GM19324 (cell line): ENCODE measurements at regions not wholly inside any gene's neighbourhood (a gene's known extent, or its start where the extent isn't known, plus 50 kb on each side); places are given as distances from the start of the nearest gene placed in this dataset.

ENCODE experiments used
- ATAC-seq: cut with Tn5 transposase; IDR thresholded peaks from one replicate; pipeline ENCODE4 v1.9.1; 2021; ENCODE audit warnings: mild to moderate bottlenecking, moderate library complexity; ENCODE audit not compliant: unreplicated experiment, low FRiP score

DNA sequence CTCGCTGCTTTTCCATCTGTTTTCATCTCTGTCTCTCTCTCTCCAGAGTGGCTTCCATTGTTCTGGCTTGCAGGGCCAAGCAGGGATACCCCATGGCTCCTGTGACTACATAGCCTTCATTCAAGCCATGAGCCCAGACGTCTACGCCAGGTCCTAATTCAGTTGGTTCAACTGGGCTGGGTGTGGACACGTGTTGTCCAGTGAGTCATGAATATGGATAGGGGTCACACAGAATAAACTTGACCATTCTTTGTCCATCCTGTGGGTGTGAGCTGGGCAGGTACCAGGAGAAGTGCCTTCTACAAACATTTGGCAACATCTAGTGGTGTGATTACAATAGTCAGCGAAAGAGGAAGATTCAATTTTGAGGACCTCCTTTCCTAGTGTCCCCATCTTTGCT is 96.9 kb upstream of the ARMC2 start:
- no peak for ATAC-seq

DNA sequence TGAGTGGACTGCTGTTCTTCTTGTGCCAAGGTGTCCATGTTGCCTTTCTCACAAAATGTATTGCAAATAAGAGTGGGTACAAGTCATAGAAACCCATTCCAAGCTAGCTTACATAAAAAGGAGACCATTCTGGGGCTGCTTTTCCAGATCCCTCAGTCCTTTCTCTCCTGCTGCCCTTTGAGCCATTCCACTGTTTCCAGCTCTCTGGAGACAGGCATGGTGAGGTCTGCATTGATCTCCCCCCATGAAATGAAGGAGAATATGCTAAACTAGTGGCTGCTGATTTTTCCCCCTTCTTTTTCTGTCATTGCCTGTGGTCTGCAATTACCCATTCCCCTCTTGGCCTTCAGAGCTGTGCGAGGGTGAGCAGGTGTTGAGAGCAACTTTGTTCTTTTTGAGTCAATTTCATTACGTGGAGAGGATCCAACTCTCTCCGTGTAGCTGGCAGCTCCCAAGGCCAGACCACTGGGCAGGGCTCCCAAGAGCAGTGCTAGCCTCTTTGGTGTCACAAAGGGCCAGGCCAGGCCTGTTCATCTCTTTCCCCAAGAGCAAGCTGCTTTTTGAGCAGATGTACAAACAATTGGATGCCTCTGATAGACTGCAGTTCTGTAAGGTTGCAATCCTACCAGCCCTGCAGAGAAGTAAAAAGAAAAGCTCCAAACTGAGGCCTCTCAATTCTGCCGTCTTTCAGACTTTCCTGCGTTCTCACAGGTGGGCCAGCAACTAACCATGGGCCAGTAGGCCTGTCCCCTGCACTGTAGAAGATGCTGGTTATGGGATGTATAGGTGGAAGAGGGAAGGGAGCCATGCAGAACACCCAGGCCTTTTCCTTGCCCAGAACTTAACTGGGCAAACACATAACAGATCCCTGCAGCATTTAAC is 96.1 kb upstream of the ARMC2 start:
- ATAC-seq: no peak

DNA sequence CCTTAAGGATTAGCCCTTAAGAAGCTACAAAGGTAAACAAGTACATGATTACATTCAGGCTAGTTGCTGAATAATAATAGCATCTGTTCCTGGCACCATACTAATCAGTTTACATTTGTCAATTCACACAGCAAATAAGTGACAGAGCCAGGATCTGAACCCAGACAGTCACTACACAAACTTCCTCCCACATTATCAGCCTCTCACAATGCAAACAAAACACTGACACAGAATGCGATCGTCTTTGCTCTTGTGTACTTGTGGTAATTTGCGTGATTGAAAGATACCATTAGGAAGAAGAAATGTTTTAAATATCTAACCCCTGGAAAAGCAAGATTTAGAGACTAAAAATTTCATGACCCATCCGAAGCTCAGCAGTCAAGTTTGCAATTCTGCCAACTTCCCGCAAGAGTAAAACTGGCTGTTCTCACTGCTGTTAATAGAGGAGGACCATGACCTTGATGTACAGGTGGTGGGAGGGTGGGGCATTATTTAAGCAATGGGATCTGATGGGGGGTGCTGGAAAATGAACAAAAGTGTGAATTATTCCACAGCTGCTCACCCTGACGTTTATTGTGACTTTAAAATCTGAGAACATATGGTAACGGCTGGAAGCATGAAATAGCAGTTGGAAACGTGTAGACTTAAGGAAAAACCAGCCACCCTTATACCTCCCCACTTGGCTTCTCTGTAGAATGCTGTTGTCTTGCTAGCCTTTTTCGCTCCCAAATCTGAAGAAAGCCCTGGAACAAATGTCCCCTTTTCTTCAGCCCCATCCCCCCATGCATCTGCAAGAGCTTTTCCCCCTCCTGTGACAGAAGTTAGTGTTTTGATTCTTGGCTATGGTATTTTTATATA is 95.3 kb upstream of the ARMC2 start:
- no peak for ATAC-seq

DNA sequence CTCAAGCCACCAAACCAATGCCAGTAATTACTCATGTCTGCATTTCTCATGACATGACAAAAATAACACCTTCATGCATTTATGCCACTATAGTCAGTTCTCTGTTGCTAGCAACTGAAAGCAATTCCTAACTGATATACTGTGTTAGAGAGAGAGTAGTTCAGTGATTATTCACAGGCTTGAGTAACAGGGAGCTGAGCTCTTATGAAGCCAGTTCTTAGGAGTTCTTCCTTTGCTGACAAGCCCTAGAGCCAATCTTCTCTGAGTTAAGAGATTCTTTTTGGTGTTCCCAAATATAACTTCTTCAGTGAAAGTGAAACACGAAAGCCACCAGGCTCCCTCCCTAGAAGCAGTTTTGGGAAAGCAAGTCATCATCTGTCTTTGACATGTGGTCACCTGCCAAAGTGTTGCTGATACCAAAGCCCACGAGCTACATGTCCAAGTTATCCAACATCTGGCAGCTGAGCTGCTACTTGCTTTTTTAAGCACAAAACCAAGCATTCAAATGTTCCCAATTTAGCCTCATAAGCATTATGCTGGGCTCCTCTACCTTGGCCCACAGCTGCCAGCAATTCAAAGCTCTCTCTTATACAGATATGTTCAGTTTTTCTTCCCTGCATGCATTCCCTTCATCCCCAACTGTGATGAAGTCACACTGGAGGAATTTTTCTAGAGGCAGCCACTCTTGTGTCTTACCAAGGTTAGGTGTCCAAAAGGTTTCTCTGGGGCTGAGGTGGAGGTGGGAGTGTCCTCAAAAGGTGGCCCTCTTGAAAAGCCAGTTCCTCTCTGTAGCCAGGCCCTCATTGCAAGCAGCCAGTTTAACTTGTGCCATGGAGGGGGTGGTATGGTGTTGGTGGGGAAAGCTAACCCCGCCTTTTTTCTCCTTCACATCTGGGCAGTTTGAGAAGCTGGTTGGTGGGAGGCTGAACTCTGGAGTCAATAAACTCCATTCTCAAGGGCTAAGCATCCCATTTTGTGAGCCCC is 92.7 kb upstream of the ARMC2 start:
- no peak for ATAC-seq

DNA sequence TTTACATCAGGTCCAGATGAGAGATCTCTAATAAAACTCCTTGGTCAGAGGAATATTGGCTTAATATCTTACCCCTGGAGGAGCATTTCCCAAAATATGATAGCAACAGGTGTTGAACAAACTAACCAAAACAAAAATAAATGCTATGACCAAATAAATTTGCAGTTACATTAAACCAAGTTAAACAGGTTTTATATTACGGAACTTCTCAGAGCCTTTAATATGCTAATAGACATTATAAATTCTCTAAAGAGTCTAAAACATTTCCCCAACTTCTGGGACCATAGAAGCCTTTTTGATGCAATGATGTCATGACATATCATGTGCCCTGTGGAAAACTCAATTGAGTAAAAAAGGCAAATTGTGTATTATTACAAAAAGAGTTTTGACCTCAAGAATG is 90.9 kb upstream of the ARMC2 start:
- ATAC-seq: no peak

DNA sequence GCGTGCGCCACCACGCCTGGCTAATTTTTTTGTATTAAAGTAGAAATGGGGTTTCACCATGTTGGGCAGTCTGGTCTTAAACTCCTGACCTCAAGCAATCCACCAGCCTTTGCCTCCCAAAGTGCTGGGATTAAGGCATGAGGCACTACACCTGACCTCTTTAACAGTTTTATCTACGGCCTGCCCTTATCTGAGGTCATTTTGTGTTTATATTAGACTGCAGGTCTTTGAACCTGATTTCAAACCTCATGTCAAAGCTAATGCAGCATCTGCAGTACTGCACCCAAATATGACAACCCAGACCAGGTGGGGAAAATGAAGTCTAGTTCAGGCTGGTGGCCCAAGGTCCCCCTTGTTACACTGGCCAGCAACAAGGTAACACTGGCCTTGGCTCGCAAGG is 89.3 kb upstream of the ARMC2 start:
- no peak for ATAC-seq

DNA sequence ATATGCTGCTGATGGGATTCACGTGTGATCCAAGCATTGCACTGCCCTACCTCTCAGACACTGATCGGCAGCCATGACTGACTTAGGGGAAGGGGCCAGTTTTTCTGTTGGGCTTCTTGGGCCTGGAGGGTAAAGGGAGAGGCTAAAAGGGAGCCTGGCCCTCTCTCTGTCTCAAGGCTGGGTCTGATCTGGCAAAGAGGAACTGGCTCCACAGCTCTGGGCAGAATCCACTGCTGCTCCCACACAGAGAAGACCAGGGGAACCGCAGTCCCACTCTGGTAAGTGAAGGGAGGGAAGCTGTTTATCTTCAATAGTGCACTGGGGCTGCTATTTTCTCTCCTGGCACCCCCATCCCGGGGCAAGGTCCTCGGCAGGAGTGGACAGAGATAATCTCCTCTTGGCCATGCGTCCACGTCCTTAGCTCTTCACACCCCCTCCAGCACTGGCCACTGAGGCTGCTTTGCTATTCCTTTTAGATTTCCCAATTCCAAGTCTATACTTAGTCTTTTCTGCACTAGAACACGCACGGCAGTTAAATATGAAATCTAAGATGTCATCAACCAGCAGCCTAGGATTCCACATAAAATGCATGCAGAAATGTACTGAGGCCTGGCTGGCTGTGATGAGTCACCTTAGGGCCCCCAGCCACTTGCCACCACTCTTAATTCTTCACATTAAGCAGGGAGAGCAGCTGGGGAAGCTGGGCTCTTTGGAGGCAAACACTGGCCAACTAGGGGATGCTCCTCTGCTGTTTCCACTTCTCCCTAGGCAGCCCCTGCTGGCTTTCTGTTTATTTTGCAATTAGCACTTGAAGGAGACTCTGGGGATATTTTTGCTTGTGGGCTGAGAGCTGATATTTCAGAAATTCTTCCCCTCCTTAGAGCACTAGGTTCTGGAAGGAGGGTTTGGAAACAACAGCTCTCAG is 87.8 kb upstream of the ARMC2 start:
- ATAC-seq: no peak

DNA sequence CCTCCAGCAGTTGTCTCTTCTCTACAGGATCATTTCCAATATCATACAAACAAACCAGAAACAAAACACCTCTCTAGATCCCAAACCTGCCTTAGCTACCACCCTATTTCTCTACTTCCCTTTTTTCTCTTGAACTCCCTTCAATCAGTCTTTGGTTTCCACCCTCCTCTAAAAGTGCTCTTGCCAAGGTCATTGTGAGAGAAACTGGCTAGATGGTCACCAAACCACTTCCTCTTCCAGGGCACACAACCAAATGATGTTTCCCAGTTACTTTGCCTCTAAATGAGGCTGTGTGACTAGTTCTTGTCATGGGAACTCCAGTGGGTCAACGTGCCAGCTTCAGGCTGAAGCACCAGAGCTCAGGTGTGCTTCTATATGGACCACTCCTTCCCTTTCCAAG is 85.8 kb upstream of the ARMC2 start:
- no peak for ATAC-seq

DNA sequence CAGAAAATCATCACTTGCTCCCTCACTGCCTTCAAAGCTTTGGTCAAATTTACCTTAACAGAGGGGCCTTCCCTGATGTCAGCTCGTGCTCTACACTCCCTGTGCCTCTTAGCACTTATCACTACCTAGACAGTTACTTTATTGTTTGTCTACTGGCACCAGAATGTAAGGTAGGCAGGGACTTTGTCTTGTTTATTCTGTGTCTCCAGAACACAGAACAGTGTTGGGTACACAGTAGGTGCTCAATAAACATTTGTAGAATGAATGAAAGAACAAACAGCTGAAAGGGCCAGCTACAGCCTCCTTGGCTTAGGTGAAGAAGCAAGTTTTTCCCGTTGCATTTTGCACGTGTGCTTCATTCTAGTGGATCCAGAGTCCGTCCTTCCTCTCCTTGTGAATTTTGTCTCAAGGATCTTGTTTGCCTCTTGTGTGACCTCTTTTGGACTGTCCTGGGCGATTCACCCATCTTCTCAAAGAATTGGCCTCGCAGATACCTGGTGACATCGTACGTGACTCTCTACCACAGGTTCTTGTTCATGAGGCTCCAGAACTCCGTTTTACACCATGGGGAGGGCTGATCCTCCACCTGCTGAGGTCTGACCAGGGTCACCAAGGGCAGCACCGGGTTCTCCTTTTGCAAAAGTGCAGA is 84.2 kb upstream of the ARMC2 start:
- no peak for ATAC-seq

DNA sequence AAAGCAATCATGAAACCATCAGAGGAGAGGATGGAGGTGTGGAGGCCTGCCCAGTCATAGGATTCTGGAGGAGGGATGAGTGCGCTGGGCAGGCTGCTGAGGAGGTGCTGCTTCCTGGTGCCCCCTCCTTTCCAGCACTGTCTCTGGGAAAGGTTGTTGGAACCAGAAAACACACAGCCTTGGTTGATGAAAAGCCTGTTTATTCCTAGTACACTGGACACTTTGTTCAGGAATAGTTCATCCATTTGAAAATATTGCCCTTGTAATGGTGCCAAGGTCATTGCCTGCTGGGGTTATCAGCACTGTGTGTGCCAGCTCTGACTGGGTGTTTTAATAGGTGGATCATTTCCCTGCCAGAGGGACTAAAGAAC is 83.7 kb upstream of the ARMC2 start:
- ATAC-seq: no peak

DNA sequence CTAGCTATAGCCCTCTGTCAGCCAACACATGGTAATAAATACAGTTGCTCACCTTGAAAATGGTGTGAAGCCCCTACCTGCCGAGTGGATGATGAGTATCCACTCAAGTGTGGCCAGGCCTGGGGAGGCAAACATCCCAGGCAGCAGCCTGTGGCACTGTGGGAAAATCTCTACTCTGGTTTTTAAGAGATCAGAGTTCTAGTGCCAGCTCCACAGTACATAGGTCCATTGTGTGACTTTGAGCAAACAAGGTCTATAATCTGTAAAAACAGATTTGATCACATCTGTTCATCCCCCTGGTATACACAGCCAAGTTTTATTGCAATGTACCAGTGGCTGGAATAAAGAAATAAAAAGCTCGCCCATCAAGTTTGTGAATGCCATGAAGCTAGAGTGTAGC is 82.7 kb upstream of the ARMC2 start:
- no peak for ATAC-seq

DNA sequence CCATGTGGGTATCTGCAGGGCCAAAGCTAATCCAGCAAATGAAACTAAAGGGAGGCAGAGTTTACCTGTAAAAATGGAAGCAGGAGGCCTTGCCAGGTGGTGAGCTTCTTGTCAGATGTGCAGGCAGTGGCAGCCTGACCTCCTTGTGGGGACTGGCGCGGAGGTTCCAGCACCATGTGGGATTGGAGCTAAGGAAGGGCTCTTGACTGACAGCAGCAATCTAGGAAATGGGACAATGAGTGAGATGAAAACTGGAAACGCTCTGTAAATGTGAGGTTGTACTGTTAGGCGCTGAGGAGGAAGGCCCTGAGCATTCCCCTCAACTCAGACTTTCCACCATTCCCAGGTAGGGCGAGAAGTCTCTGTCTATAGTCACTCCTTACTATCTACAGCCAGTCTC is 81.8 kb upstream of the ARMC2 start:
- no peak for ATAC-seq

DNA sequence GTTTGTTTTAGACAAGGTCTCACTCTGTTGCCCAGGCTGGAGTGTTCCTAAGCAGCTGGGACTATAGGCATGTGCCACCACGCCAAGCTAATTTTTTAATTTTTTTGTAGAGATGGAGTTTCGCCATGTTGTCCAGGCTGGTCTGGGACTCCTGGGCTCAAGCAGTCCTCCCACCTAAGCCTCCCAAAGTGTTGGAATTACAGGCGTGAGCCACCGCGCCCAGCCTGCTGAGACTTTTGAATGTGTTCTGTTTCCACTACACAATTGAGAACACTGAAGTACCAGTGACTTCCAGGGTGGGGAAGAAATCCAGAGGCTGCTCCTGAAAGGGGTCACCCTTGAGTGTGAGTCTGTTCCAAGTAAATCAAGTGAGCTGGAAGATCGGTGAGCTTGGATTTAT is 81.3 kb upstream of the ARMC2 start:
- ATAC-seq: no peak

DNA sequence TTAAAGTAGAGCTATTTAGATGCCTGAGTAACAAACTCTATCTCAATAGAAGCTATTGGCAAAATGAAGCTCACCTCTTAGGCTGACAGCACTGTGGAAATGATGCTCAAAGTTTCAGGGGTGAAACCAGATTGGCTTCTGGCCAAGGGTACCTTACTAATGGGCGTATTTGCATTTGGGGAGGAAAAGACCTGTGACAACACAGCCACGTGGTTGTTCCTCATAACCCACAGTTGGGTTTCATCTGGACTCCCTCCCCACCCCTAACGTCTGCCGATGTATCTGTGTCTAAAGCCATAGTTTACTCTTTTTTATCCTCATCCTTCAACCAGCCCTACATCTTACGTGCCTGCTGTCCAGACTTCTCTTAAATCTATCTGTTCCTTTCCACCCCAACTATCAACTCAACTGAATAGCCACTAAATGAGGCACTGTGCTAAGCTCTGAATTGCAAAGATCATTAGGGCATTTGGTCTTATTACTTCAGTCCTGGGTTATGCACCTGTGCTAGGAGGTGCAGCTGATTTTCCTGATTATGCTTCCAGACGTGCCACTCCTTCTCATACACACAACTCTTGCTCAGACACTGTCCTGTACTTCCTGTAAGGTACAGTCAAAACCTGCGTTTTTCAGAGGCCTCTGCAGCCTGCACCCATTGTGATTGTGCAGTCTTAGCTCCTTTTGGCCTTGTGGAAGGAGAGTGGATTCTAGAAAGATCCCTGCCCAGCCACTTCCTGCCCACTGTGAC is 80.6 kb upstream of the ARMC2 start:
- no peak for ATAC-seq

DNA sequence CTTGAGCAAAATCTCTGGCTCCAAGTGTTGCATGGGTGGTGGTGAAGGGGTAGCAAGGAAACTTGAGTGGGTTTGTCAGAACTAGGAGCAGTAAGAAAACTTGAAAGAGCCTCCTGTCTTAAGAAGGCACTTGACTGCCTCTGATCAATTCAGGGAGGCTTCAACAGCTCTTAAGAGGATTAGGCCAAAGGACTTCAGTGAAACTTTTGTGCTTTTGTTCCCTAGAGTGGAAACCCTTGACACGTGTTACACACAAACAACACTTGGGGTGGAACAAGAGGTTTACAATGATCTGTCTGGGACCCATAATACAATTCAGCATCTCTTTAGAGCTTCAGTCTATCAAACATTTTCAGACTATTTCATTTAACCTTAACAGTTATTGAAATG is 80.1 kb upstream of the ARMC2 start:
- ATAC-seq: no peak

DNA sequence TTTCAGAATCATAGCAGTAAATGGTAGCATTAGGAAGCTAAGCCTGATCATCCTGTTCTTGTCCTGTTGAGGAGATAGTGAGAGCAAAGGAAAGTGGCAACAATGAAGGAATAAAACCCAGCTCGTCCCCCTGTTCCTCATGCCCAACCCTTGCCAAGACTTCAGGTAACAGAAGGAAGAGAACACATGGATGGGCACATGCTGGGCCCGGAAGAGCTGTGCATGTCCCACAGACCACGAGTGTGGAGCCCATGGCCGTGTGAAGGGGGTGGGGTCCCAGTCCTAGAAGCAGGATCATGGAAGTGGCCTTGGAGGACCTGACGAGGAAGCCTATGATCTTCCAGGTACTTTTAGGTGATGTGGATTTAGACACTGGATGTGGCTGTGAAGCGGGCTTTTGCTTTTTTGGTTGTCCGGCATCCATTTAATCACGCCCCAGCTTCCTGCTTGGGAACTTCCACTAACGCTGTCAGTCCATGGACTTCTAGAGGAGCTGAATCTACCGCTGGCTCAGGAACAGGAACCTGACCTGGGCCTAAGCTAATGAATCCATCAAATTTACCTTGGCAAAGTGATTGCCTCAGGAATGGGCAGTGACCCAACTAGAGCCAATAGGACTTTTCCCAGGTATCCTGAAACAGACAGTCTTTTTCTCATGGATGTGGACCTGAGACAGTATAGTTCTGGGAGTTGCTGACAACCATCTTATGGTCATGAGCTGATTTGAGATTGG is 79.3 kb upstream of the ARMC2 start:
- no peak for ATAC-seq

DNA sequence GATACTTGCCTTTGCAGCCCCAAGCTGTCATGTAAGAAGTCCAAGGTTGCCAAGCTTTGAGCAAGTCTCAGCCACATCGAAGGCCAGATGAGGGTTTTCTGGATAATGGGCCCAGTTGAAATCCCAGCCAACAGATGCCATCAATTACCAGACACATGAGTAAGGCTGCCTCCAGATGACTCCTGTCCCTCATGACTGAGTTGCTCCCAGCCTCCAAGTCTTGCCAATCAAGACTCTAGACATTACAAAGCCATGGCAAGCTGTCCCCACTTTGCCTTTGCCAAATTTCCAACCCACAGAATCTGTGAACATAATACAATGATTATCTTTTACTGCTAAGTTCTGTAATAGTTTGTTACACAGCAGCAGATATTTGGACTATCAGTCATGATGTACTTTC is 76.8 kb upstream of the ARMC2 start:
- no peak for ATAC-seq

DNA sequence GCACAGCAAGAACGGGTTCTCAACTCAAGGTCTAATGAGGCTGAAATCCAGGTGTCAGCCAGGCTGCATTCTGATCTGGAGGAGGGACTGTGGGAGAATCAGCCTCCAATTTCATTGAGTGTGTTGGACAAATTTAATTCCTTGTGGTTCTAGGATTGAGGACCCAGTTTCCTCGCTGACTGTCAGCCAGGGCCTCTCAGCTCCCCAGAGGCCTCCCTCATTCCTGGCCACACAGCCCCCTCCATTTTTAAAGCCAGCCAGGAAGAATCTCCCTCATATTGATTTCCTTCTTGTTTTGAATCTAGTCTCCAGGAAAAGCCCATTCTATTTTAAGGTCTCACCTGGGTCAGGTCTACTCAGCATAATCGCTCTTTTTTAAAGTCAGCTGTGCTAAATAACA is 73.7 kb upstream of the ARMC2 start:
- no peak for ATAC-seq
